GM12878 (cell line): ENCODE measurements at regions not wholly inside any gene's neighbourhood (a gene's known extent, or its start where the extent isn't known, plus 50 kb on each side); places are given as distances from the start of the nearest gene placed in this dataset.

Experiments
- ATAC-seq: fragments of 200-7000 bp; cut with Tn5 transposase; 3 replicates; pipeline ENCODE4 v1.9.1; 2020; ENCODE audit warnings: mild to moderate bottlenecking, moderate library complexity
- BruUV-seq: library from RNA; stranded (reverse); fragments of 400-500 nt; replicated peaks from 2 replicates; lab custom pipeline; 2021; lab: Mats Ljungman, UMichigan
- CTCF ChIA-PET: fragments of 300-600 bp; sonication (Branson Sonifier 250); formaldehyde crosslinking; extraction: SDS; loops from one replicate; lab custom pipeline; 2021; ENCODE audit warnings: inconsistent platforms; lab: Yijun Ruan, JAX
- POLR2A ChIA-PET: fragments of 350-600 bp; formaldehyde crosslinking; extraction: SDS; loops from one replicate; lab custom pipeline; 2021; ENCODE audit warnings: inconsistent platforms; lab: Charles Lee
- RAD21 ChIA-PET: fragments of 300-600 bp; sonication (Branson Sonifier 250); formaldehyde crosslinking; loops from one replicate; lab custom pipeline; 2023; ENCODE audit warnings: antibody characterized with exemption; ENCODE audit not compliant: unreplicated experiment; lab: Charles Lee
- SMC1A ChIA-PET: fragments of 300-600 bp; sonication (Branson Sonifier 250); formaldehyde crosslinking; loops from one replicate; lab custom pipeline; 2023; ENCODE audit not compliant: unreplicated experiment, uncharacterized antibody; lab: Charles Lee
- DNase-seq: peaks from one replicate; pipeline ENCODE4 v3.0.0-alpha.2; 2011; ENCODE audit warnings: low read depth, low spot score
- FAIRE-seq: peaks from 3 replicates; lab custom pipeline; 2011; peaks lifted over from hg19 to GRCh38; lab: Jason Lieb, UNC
- H2AFZ ChIP-seq: 2 replicates; pipeline ENCODE4 v1.6.0; 2011; ENCODE audit warnings: low read depth, low read length, control low read depth; ENCODE audit not compliant: control insufficient read depth
- H3K27ac ChIP-seq: 2 replicates; pipeline ENCODE4 v1.5.1; 2011; ENCODE audit warnings: control low read depth; ENCODE audit not compliant: control insufficient read depth, insufficient read depth
- H3K27me3 ChIP-seq, 2 experiments: replicated peaks in 1 of 2; 2 replicates each; pipeline versions ENCODE4 v1.6.0 to v1.6.1; 2011; ENCODE audit warnings: low read length in 1 of 2; ENCODE audit not compliant: control insufficient read depth in 2 of 2, insufficient read depth in 2 of 2
- H3K36me3 ChIP-seq, 2 experiments: 2 replicates each; pipeline ENCODE4 v1.5.1; 2011; ENCODE audit warnings: low read length in 1 of 2; ENCODE audit not compliant: control insufficient read depth in 2 of 2, insufficient read depth in 2 of 2
- H3K4me1 ChIP-seq: 2 replicates; pipeline ENCODE4 v1.6.1; 2011; ENCODE audit warnings: mild to moderate bottlenecking, low read length, moderate library complexity, mixed read lengths; ENCODE audit not compliant: control insufficient read depth, insufficient read depth
- H3K4me2 ChIP-seq: 2 replicates; pipeline ENCODE4 v1.6.0; 2011; ENCODE audit warnings: control low read depth; ENCODE audit not compliant: control insufficient read depth, insufficient read depth
- H3K4me3 ChIP-seq: fragments of 200-600 bp; sonication (generic); 2 replicates; pipeline ENCODE4 v1.5.1; 2016
- H3K79me2 ChIP-seq: 2 replicates; pipeline ENCODE4 v1.6.0; 2011; ENCODE audit warnings: low read length; ENCODE audit not compliant: control insufficient read depth, insufficient read depth
- H3K9ac ChIP-seq: 2 replicates; pipeline ENCODE4 v1.8.0; 2011; ENCODE audit warnings: low read length, control low read depth, mixed read lengths; ENCODE audit not compliant: control insufficient read depth, insufficient read depth
- H3K9me3 ChIP-seq: replicated peaks from 3 replicates; pipeline ENCODE4 v1.5.1; 2011; ENCODE audit warnings: mild to moderate bottlenecking, low read length; ENCODE audit not compliant: control insufficient read depth, insufficient read depth
- H4K20me1 ChIP-seq: 2 replicates; pipeline ENCODE4 v1.6.0; 2011; ENCODE audit not compliant: control insufficient read depth, insufficient read depth
- ATF2 ChIP-seq: IDR thresholded peaks from 2 replicates; pipeline ENCODE4 v1.6.1; 2012; ENCODE audit warnings: low read length, inconsistent platforms
- ATF3 ChIP-seq: IDR thresholded peaks from 2 replicates; pipeline ENCODE4 v1.6.1; 2011; ENCODE audit warnings: low read depth, mild to moderate bottlenecking, low read length, moderate library complexity, borderline replicate concordance; ENCODE audit errors: extremely low read depth
- CBFB ChIP-seq: IDR thresholded peaks from 2 replicates; pipeline ENCODE4 v1.6.1; 2016; ENCODE audit warnings: antibody characterized with exemption, low read depth
- CBX5 ChIP-seq: sonication (generic); IDR thresholded peaks from 2 replicates; pipeline ENCODE4 v1.6.1; 2016; ENCODE audit warnings: low read depth, moderate library complexity, mild to moderate bottlenecking, inconsistent platforms
- CHD1 ChIP-seq: IDR thresholded peaks from 2 replicates; pipeline ENCODE4 v1.6.1; 2012; ENCODE audit warnings: low read depth, low read length, improper control_type of control experiment
- CTCF ChIP-seq, 3 experiments: IDR thresholded peaks in 2 of 3; conservative IDR thresholded peaks in 1 of 3; 2 replicates each; pipeline ENCODE4 v1.5.1; 2011; ENCODE audit warnings: low read depth in 3 of 3, low read length in 3 of 3, mild to moderate bottlenecking in 3 of 3, control low read depth in 2 of 3, moderate library complexity in 2 of 3, inconsistent platforms in 1 of 3, mixed read lengths in 1 of 3; ENCODE audit not compliant: control insufficient read depth in 2 of 3, insufficient read depth in 1 of 3; ENCODE audit errors: extremely low read depth in 1 of 3
- E4F1 ChIP-seq: fragments of 450-650 bp; IDR thresholded peaks from 2 replicates; pipeline ENCODE4 v1.6.1; 2018; ENCODE audit warnings: borderline replicate concordance, mild to moderate bottlenecking; ENCODE audit not compliant: partially characterized antibody
- FOS ChIP-seq: IDR thresholded peaks from 3 replicates; pipeline ENCODE4 v1.6.1; 2011; ENCODE audit warnings: borderline replicate concordance; ENCODE audit not compliant: insufficient read length; ENCODE audit errors: extremely low read depth
- GABPA ChIP-seq: IDR thresholded peaks from 2 replicates; pipeline ENCODE4 v1.6.1; 2014; ENCODE audit warnings: antibody characterized with exemption, low read depth, mild to moderate bottlenecking, inconsistent platforms
- MEF2B ChIP-seq: fragments of 450-650 bp; IDR thresholded peaks from 2 replicates; pipeline ENCODE4 v1.6.1; 2018; ENCODE audit warnings: mild to moderate bottlenecking, moderate library complexity; ENCODE audit not compliant: partially characterized antibody, poor library complexity, severe bottlenecking
- MTA2 ChIP-seq: fragments of 450-650 bp; IDR thresholded peaks from 2 replicates; pipeline ENCODE4 v1.6.1; 2016; ENCODE audit warnings: low read depth, mild to moderate bottlenecking, moderate library complexity
- PAX5 ChIP-seq: IDR thresholded peaks from 2 replicates; pipeline ENCODE4 v1.6.1; 2011; ENCODE audit warnings: low read depth, low read length, borderline replicate concordance
- RBBP5 ChIP-seq: fragments of 200-600 bp; sonication (generic); conservative IDR thresholded peaks from 2 replicates; pipeline ENCODE4 v1.6.1; 2016
- SMAD1 ChIP-seq: fragments of 450-650 bp; IDR thresholded peaks from 2 replicates; pipeline ENCODE4 v1.6.1; 2018; ENCODE audit warnings: mild to moderate bottlenecking, low read depth; ENCODE audit not compliant: partially characterized antibody
- USF1 ChIP-seq: IDR thresholded peaks from 2 replicates; pipeline ENCODE4 v1.6.1; 2011; ENCODE audit warnings: borderline replicate concordance, low read depth, mild to moderate bottlenecking, moderate library complexity, mixed read lengths, low read length; ENCODE audit not compliant: insufficient read depth; ENCODE audit errors: extremely low read length
- in situ Hi-C: fragments of 300-500 bp; cut with MboI; formaldehyde crosslinking; loops from 9 replicates; pipeline ENCODE4 v1.14.3; 2018; ENCODE audit warnings: mixed read lengths
- intact Hi-C: fragments of 100-400 bp; cut with micrococcal nuclease; formaldehyde crosslinking; loops from one replicate; pipeline ENCODE4 v1.14.2; 2022; ENCODE audit not compliant: unreplicated experiment

GRCh38 chr5:104171958-104172690, 609.5 kb upstream of the NUDT12 start (continued):
- no peak for TF ChIP-seq FOS

- Histone ChIP-seq H3K36me3 (no peaks in the 10 kb centered on the region), H3K4me2 (no peak overlapping the region), H3K9ac (no peak overlapping the region), H3K79me2 (no peaks in the 10 kb centered on the region), H3K4me3 (no peak overlapping the region), H2AFZ (no peak overlapping the region), H3K4me1 (no peaks in the 10 kb centered on the region), H3K9me3 (no peaks in the 10 kb centered on the region), H3K27me3 (no peaks in the 10 kb centered on the region), H4K20me1 (no peaks in the 10 kb centered on the region), H3K27ac (no peak overlapping the region)
- in situ Hi-C loops (no loop called here), intact Hi-C loops (no loop called here)
- DNase-seq (no peak), ATAC-seq (no peak), FAIRE-seq (no peak)
- BruUV-seq, result no TSS peak
- ChIA-PET CTCF (interaction anchor here (1.1 kb wide), 1 partner anchor 11 kb away, joined by 4 read pairs; no protein-coding TSS in a partner anchor), RAD21 (no interaction called here), SMC1A (interaction anchor here (1.0 kb wide), 2 partner anchors 11 to 363 kb away, joined by 3 to 4 read pairs; no protein-coding TSS in a partner anchor), POLR2A (no interaction called here)
- no peak for TF ChIP-seq CBFB
- no peak for TF ChIP-seq SMAD1
- no peak for TF ChIP-seq CTCF (IDR thresholded peaks at IDR 0.05 in 2 of 3, conservative IDR thresholded peaks at IDR 0.05 in 1 of 3; ENCODE audit: control insufficient read depth in 2 of 3, extremely low read depth in 1 of 3, insufficient read depth in 1 of 3, low read depth in 3 of 3, low read length in 3 of 3)
- TF ChIP-seq E4F1, result no peak
- no peak for TF ChIP-seq CHD1
- no peak for TF ChIP-seq MTA2
- TF ChIP-seq ATF3, result no peak
- TF ChIP-seq PAX5, result no peak
- no peak for TF ChIP-seq GABPA
- TF ChIP-seq CBX5, result no peak
- no peak for TF ChIP-seq USF1
- no peak for TF ChIP-seq MEF2B
- TF ChIP-seq RBBP5, result no peak
- TF ChIP-seq ATF2, result no peak
Observed at GRCh38 chr5:104170926-104171325, 608.3 kb upstream of the NUDT12 start.
